ENCODE measurements at regions not wholly inside any gene's neighbourhood (a gene's known extent, or its start where the extent isn't known, plus 50 kb on each side); places are given as distances from the start of the nearest gene placed in this dataset.

DNA sequence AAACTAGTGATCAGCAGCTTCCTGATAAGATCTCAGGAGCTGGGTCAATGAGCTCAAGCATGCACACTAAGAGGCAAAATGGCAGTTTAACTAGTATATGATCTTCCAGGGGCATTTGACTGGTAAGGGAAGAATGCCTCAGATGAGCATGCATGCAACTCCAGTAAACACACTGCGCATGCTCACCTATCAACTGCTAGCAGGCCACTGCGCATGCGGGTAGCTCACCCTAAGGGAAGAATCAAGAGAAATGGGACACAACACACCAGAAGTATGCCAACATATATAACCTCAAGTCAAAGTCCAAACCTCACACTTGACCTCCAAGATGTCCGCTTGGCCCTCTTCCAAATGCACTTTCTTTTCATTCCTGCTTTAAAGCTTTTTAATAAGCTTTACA is 1004.0 kb downstream of the ADGRL3 start:
- intact Hi-C loops (cut with micrococcal nuclease; ENCODE audit: unreplicated experiment): no loop called here
- no peak overlapping the region for H3K4me3 ChIP-seq (ENCODE audit: low read depth, low read length, poor library complexity, severe bottlenecking)
- no peaks in the 10 kb centered on the region for H4K20me1 ChIP-seq (ENCODE audit: insufficient read depth, low read length)
- no peak overlapping the region for H3K27ac ChIP-seq (ENCODE audit: low read depth, low read length, poor library complexity, severe bottlenecking)
- H3K9me3 ChIP-seq (ENCODE audit: low read length): no peaks in the 10 kb centered on the region
- no peak overlapping the region for H2AFZ ChIP-seq (ENCODE audit: low read length)
- POLR2A ChIA-PET: no interaction called here
- DNase-seq (ENCODE audit: low spot score): no peak
- no peaks in the 10 kb centered on the region for H3K79me2 ChIP-seq (ENCODE audit: insufficient read depth, low read depth, low read length)
- CTCF ChIA-PET (ENCODE audit: unreplicated experiment): no interaction called here
- H3K9me2 ChIP-seq (ENCODE audit: insufficient read depth, low read length): no peaks in the 10 kb centered on the region
- TF ChIP-seq, protein P1, sequence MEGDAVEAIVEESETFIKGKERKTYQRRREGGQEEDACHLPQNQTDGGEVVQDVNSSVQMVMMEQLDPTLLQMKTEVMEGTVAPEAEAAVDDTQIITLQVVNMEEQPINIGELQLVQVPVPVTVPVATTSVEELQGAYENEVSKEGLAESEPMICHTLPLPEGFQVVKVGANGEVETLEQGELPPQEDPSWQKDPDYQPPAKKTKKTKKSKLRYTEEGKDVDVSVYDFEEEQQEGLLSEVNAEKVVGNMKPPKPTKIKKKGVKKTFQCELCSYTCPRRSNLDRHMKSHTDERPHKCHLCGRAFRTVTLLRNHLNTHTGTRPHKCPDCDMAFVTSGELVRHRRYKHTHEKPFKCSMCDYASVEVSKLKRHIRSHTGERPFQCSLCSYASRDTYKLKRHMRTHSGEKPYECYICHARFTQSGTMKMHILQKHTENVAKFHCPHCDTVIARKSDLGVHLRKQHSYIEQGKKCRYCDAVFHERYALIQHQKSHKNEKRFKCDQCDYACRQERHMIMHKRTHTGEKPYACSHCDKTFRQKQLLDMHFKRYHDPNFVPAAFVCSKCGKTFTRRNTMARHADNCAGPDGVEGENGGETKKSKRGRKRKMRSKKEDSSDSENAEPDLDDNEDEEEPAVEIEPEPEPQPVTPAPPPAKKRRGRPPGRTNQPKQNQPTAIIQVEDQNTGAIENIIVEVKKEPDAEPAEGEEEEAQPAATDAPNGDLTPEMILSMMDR (conservative IDR thresholded peaks at IDR 0.05; ENCODE audit: low read length): no peak
- no peak for TF ChIP-seq EZH2phosphoT487 (IDR thresholded peaks at IDR 0.05; ENCODE audit: borderline replicate concordance, low read depth, low read length)
- BruUV-seq (replicated peaks): no TSS peak
- H3K4me2 ChIP-seq (ENCODE audit: low read length): no peak overlapping the region
- no peaks in the 10 kb centered on the region for H3K4me1 ChIP-seq (ENCODE audit: insufficient read depth, low read length, poor library complexity, severe bottlenecking)
- H3K36me3 ChIP-seq (ENCODE audit: insufficient read depth, low read length): no peaks in the 10 kb centered on the region

DNA sequence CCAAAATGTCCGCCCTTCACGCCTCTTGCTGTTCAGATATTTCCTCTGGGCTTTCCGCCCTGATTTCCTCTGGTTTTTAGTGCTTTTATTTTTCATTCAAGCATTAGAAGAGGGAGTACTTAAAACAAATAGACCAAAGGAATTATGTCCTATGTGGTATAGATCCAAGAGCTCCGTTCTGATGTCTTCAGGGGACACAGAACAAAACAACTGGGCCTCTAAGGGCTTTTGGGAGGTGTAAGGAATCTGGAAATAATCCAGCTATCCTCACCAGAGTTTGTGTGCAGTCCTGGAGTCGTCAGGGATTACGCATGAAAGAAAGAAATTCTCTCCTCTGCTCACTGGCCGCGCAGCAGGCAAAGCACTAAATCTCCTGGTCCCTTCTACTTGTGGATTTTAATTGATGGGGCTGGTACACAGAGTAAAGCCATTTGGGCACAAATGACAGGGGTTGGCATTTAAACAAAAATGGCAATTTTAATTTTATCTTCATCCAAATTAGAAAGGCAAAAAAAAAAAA is 999.2 kb downstream of the ADGRL3 start:
- no peak overlapping the region for H3K4me2 ChIP-seq (ENCODE audit: low read length)
- no peaks in the 10 kb centered on the region for H3K36me3 ChIP-seq (ENCODE audit: insufficient read depth, low read length)
- H3K79me2 ChIP-seq (ENCODE audit: insufficient read depth, low read depth, low read length): no peaks in the 10 kb centered on the region
- no peak for DNase-seq (ENCODE audit: low spot score)
- H3K9me2 ChIP-seq (ENCODE audit: insufficient read depth, low read length): no peaks in the 10 kb centered on the region
- H3K4me3 ChIP-seq (ENCODE audit: low read depth, low read length, poor library complexity, severe bottlenecking): no peak overlapping the region
- no peak overlapping the region for H2AFZ ChIP-seq (ENCODE audit: low read length)
- POLR2A ChIA-PET: interaction anchor here (0.7 kb wide), 1 partner anchor 1401 kb away, joined by 3 read pairs; no protein-coding TSS in a partner anchor
- no peaks in the 10 kb centered on the region for H4K20me1 ChIP-seq (ENCODE audit: insufficient read depth, low read length)
- H3K9me3 ChIP-seq (ENCODE audit: low read length): no peaks in the 10 kb centered on the region
- H3K27ac ChIP-seq (ENCODE audit: low read depth, low read length, poor library complexity, severe bottlenecking): no peak overlapping the region
- TF ChIP-seq, protein P1 (conservative IDR thresholded peaks at IDR 0.05; ENCODE audit: low read length): no peak
- TF ChIP-seq EZH2phosphoT487 (IDR thresholded peaks at IDR 0.05; ENCODE audit: borderline replicate concordance, low read depth, low read length): no peak
- no TSS peak for BruUV-seq (replicated peaks)
- intact Hi-C loops (cut with micrococcal nuclease; ENCODE audit: unreplicated experiment): no loop called here
- CTCF ChIA-PET (ENCODE audit: unreplicated experiment): no interaction called here
- no peaks in the 10 kb centered on the region for H3K4me1 ChIP-seq (ENCODE audit: insufficient read depth, low read length, poor library complexity, severe bottlenecking)

DNA sequence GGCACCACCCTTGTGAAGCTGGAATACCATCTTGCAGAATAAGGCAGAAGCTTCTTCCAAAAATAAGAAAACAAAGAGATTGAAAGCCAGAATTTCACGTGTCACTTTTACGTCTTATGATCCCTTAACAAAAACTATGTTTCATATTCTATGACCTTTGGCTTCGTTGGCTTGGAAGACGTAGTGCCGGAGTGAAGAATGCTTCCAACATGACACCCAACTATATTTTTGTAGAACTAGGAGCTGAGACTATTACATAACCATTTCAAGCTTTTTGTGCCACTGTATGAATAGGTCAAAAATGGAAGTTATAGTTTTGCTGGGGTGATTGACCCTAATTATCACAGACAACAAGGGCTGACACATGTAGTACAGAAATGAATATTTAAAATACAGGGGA is 996.2 kb downstream of the ADGRL3 start:
- Histone ChIP-seq H3K9me2 (ENCODE audit: insufficient read depth, low read length) (no peaks in the 10 kb centered on the region), H3K27ac (ENCODE audit: low read depth, low read length, poor library complexity, severe bottlenecking) (no peak overlapping the region), H4K20me1 (ENCODE audit: insufficient read depth, low read length) (no peaks in the 10 kb centered on the region), H3K79me2 (ENCODE audit: insufficient read depth, low read depth, low read length) (no peaks in the 10 kb centered on the region), H3K4me1 (ENCODE audit: insufficient read depth, low read length, poor library complexity, severe bottlenecking) (no peaks in the 10 kb centered on the region), H3K9me3 (ENCODE audit: low read length) (no peaks in the 10 kb centered on the region), H3K4me3 (ENCODE audit: low read depth, low read length, poor library complexity, severe bottlenecking) (no peak overlapping the region), H3K4me2 (ENCODE audit: low read length) (no peak overlapping the region), H2AFZ (ENCODE audit: low read length) (no peak overlapping the region), H3K36me3 (ENCODE audit: insufficient read depth, low read length) (no peaks in the 10 kb centered on the region)
- CTCF ChIA-PET (ENCODE audit: unreplicated experiment): no interaction called here
- no TSS peak for BruUV-seq (replicated peaks)
- no peak for DNase-seq (ENCODE audit: low spot score)
- POLR2A ChIA-PET: interaction anchor here (0.5 kb wide), 1 partner anchor 10 kb away, joined by 5 read pairs; no protein-coding TSS in a partner anchor
- TF ChIP-seq EZH2phosphoT487 (IDR thresholded peaks at IDR 0.05; ENCODE audit: borderline replicate concordance, low read depth, low read length): no peak
- TF ChIP-seq, protein P1 (conservative IDR thresholded peaks at IDR 0.05; ENCODE audit: low read length): no peak
- intact Hi-C loops (cut with micrococcal nuclease; ENCODE audit: unreplicated experiment): no loop called here

Data from OCI-LY7 (cell line).